HG03558 (cell line): ENCODE measurements at regions not wholly inside any gene's neighbourhood (a gene's known extent, or its start where the extent isn't known, plus 50 kb on each side); places are given as distances from the start of the nearest gene placed in this dataset.
"Not testable (repeated sequence)": the region's sequence is repeated elsewhere in the genome, so short reads cannot be mapped to it uniquely, and the experiment has no call there.

ENCODE experiments used
- ATAC-seq: cut with Tn5 transposase; IDR thresholded peaks from one replicate; pipeline ENCODE4 v1.9.1; 2021; ENCODE audit warnings: moderate number of reproducible peaks; ENCODE audit not compliant: unreplicated experiment; ENCODE audit errors: extremely low read depth

- no peak for ATAC-seq
These were observed 89.0 kb upstream of the DTNBP1 start for GRCh38 chr6:15751721-15752350.

- ATAC-seq, result no peak
These were observed 85.5 kb upstream of the DTNBP1 start for GRCh38 chr6:15748341-15748740.

DNA sequence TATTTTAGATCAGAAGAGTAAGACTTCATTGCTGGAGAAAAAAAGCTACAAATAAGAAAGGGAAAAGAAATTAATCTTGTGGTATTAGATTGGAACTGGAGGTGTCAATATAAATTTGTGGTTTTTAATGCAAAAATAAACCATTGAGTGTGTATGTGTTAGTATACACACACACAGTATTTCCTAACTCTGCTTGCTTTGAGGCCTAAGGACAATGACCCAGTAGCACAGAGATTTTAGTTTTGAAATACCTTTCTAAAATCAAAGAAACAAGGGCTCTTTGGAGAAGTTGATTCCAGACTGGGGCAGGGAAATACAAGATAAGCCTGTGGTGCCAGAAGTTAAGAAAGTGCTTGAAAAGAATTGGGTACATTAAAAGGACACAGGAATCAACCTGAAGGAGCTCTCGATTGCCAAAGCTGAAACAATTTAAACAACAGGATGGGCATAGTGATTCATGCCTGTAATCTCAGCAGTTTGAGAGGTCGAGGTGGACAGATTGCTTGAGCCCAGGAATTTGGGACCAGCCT is 84.6 kb upstream of the DTNBP1 start:
- ATAC-seq, result no peak

GRCh38 chr6:15745781-15746180 is 83.0 kb upstream of the DTNBP1 start:
- no peak for ATAC-seq

- no peak for ATAC-seq
These were observed 82.1 kb upstream of the DTNBP1 start for GRCh38 chr6:15744818-15745402.

- not testable (repeated sequence) for ATAC-seq
These were observed 79.2 kb upstream of the DTNBP1 start for GRCh38 chr6:15742013-15742412.

GRCh38 chr6:15741405-15741804 is 78.6 kb upstream of the DTNBP1 start:
- ATAC-seq, result no peak

GRCh38 chr6:15739867-15740266 is 77.0 kb upstream of the DTNBP1 start:
- ATAC-seq, result no peak

GRCh38 chr6:15739353-15739752 is 76.5 kb upstream of the DTNBP1 start:
- ATAC-seq, result no peak

- not testable (repeated sequence) for ATAC-seq
These were observed 75.4 kb upstream of the DTNBP1 start for GRCh38 chr6:15738195-15738594.

DNA sequence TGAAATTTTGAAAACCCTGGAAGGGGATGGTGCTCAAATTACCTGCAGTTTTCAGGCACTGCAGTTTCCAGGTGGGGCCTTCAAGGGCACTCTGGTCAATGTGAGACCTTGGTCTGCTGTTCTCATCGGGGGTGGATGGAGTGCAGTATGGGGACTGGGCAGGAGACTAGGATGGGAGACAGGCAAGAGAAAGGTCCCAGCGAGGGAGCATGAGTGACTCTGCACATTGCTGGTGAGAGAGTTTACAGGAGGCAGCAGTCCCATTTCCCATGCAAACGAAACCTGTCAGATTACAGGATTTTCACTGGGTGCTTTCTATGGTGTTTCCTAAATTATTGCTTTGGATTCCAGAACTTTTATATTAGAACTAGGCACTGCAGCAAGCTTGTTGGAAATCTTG is 73.5 kb upstream of the DTNBP1 start:
- ATAC-seq, result no peak

- no peak for ATAC-seq
These were observed 72.9 kb upstream of the DTNBP1 start for GRCh38 chr6:15735567-15736265.

DNA sequence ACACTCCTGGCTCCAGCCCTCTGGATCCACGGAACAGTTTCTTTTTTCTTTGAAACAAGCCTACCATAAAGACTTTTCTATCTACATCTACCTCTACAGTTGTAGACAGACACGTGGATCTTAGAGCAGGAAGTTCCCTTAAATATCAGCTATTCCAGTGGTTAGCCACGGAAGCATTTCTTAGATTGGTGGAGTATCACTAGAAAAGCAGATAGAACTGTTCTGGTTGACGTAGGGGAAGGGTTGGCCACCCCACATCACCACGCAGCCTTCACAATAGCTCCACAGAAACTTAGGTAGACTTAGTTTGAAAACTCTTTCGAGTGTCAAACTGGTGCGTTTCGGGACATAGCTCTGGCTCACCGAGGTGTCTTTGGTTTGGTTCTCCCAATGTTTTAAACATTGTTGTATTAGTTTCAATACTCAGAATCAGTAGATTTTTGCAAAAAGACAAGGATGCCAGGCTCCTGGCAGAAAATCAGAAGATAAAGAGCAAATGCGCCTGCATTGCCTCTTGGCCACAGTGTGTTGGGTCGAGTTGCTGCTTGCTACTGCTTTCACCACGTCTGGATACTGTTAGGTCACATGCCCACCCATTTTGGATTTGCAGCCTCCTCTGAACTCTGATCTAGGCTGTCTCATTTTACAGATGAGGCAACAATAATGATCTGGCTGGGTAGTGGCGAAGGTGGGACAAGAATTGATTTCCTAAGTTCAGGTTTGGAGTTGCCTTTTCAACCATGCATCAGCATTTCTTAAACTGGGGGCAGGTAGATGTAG is 71.5 kb upstream of the DTNBP1 start:
- no peak for ATAC-seq

GRCh38 chr6:15730922-15731321 is 68.1 kb upstream of the DTNBP1 start:
- ATAC-seq, result no peak

GRCh38 chr6:15730442-15730841 is 67.6 kb upstream of the DTNBP1 start:
- ATAC-seq, result no peak

GRCh38 chr6:15722731-15723130 is 59.9 kb upstream of the DTNBP1 start:
- no peak for ATAC-seq

GRCh38 chr6:15716889-15717288 is 54.1 kb upstream of the DTNBP1 start:
- ATAC-seq, result no peak

DNA sequence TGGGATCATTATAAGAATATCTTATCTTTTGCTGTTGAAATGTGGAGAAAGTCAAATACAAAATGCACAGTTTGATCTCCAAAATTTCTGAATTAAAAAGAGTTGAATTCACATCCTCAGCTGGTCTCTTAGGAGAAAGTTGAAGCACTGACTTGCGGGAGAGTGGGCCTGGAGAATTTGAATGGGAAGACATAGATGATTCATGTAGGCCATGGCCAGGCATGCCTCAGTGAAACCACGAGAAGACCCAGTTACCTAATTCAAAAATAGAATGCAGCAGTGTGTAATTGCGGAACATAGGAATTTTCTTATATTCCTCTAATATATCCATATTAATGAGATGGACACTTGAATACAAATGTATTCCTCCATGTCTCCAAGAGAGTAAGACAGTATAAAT is 53.0 kb upstream of the DTNBP1 start:
- ATAC-seq, result no peak

DNA sequence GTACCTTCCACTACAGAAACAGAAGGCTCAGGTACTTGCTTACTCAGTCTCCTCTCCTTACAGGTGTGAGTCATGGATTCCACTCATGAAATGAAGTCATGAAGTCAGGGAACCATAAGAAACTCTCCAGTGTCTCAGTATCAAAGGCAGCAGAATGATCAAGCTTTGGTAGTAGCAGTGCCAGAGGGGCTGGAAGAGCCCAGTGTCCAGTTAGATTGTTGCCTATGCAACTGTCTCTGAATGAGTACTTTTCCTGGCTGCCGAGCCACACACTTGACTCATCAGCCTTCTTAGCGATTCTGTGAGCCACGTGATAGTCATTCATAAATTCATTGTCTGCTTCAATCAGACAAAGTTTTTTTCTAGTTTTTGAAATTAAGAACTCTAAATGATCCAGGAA is 52.2 kb upstream of the DTNBP1 start:
- no peak for ATAC-seq

DNA sequence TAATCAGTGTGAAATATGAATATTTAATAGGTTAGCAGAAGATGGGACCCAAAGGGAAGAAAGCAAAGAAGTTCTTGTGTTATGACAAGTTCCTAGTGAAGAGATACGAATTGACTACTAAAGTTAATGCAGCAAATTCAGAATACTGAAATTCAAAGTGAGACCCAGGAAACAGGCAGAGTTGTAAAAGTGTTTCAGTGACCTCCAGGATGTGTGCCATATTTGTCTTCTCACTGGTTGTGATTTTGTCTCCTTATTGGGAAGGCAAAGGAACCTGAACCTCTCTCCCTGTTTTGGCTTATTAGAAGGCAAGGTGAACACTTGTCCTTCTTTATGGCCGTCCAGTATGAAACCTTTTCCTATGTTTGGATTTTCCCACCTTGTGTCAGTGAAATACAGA is 51.8 kb upstream of the DTNBP1 start:
- no peak for ATAC-seq

DNA sequence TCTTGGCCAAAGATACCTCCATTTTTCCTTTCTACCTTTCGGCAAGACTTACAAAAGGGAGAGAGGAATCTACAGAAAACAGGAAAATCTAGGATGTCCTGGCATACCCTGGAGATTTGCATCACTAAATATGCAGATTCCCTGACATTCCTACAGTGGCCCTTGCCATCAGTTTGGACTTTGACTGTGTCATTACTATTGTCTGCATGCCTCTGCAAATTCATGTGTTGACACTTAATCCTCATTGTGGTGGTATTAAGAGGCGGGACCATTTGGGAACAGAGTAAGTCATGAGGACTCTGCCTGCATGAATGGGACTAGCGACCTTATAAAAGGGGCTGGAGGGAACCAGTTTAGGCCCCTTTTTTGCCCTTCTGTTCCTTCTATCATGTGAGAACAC is 50.5 kb upstream of the DTNBP1 start:
- no peak for ATAC-seq
